GM21723 (cell line): ENCODE measurements at regions not wholly inside any gene's neighbourhood (a gene's known extent, or its start where the extent isn't known, plus 50 kb on each side); places are given as distances from the start of the nearest gene placed in this dataset.
"Not testable (repeated sequence)": the region's sequence is repeated elsewhere in the genome, so short reads cannot be mapped to it uniquely, and the experiment has no call there.

Source experiments
- ATAC-seq: cut with Tn5 transposase; IDR thresholded peaks from one replicate; pipeline ENCODE4 v1.9.1; 2021; ENCODE audit warnings: mild to moderate bottlenecking, moderate library complexity; ENCODE audit not compliant: unreplicated experiment

DNA sequence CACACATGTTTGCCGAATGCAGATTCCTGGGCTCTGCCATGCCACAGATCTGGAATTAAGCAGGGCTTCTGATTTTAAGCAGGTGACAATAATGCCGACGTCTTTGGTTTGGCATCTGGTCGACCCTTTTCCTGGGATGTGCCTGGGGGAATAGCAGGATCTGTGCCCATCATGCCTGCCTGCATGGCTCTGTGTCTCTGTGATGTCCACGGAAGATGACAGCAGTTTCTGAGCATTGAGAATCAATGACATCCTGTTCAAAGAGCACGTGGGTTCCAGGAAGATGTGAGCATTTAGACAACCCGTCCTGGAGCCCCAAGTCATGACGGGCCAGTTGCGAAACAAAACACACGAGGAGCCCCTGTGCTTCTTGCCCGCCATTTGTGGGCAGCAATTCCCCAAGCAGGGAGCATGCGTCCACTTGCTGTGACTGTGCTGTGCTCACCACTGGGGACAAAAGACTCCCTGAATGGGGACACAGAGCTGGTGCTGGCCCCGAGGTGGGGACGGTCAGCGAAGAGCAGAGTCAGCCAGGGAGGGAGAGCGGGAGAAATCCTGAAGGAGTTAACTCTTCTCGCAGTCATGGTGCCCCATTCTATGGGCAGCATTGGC is 110.1 kb downstream of the ERMARD start:
- no peak for ATAC-seq

- no peak for ATAC-seq
These were observed 108.7 kb downstream of the ERMARD start for GRCh38 chr6:169859978-169860703.

DNA sequence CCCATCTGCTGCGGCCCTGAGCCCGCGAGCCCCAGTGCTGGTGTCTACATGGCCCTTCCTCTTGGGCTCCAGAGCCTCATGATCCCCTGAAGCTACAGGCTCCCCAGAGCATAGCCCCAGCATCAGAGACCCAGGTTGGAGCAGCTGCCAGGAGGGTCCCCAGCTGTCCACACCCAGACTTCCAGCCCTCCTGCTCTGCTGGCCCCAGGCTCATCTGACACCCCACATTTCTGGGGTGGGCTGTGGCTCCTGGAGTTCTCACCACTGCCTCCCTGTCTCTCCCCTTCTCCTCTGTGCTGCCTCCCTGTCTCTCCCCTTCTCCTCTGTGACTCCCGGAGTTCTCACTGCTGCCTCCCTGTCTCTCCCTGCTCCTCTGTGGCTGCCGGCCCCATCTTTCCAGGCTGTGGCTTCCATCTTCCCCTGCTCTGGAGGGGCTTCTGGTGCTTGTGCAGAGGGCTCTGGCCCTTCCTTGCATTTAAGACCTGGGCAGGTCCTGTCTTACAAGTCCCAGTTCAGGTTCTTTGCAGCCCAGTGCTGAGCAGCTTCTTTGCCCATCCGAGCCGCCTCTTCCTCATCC is 108.1 kb downstream of the ERMARD start:
- ATAC-seq, result no peak

DNA sequence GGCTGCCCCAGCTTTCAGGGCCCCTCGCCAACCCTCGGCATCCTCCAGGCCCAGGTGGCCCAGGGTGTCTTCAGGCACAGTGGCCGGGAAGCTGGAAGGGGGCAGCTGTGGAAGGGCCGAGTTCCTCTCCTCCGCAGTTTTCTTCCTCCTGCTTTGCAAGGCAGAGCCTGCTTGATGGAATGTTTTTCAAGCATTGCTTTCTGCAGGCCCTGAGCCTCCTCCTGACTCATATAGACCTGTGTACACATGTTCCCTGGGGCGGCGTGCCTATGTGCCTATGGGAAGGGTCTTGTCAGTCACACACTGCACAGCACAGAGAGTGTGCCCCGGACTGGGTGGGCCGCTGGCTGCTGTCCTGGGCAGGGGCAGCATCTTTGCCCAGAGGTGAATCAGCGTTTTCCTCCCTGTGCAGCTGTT is 107.5 kb downstream of the ERMARD start:
- no peak for ATAC-seq

- ATAC-seq, result no peak
These were observed 107.0 kb downstream of the ERMARD start for GRCh38 chr6:169858293-169858934.

GRCh38 chr6:169857343-169858292 is 106.2 kb downstream of the ERMARD start:
- no peak for ATAC-seq

- not testable (repeated sequence) for ATAC-seq
These were observed 105.3 kb downstream of the ERMARD start for GRCh38 chr6:169856442-169857342.

GRCh38 chr6:169854813-169855212 is 103.4 kb downstream of the ERMARD start:
- no peak for ATAC-seq

- ATAC-seq, result no peak
These were observed 102.8 kb downstream of the ERMARD start for GRCh38 chr6:169854083-169854725.

- ATAC-seq, result no peak
These were observed 102.0 kb downstream of the ERMARD start for GRCh38 chr6:169853196-169854082.

- ATAC-seq, result no peak
These were observed 101.2 kb downstream of the ERMARD start for GRCh38 chr6:169852504-169853195.

DNA sequence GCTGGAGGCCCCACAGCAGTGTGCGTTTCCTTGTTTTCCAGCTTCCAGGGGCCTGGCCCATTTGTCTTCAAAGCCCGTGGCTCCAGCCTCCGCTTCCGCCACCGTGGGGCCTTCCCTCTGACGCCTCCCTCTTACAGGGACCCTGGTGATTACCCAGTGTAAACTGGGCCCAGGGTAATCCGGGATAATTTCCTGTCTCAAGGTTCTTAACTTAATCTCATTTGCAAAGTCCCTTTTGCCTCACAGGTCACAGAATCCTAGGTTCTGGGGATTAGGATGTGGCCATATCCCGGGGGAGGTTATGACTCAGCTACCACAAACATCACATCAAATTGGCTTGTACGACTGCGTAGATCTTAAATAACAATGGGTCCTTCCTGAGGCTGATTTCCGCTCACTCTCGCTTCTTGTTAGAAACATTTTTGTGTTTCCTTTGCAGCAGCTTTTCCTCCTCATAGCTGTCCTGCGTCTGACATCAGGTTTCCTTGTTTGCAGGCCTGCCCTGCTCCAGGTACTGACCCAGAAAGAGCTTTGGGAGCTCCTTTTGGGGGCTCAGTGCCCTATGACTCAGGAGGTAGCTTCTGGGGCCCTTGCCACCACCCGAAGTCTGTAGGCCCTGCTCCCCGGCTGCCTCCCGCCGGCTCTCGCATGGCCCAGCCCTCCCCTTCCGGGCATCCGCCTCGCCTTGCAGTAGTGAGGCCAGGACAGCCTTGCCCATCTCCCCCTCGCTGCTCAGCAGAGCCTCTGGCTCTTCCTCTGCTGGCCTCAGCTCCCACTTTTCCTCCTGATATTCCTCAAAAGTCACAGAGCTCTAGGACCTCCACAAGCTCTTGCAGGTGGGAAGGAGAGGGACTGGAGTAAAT is 100.5 kb downstream of the ERMARD start:
- ATAC-seq, result no peak

DNA sequence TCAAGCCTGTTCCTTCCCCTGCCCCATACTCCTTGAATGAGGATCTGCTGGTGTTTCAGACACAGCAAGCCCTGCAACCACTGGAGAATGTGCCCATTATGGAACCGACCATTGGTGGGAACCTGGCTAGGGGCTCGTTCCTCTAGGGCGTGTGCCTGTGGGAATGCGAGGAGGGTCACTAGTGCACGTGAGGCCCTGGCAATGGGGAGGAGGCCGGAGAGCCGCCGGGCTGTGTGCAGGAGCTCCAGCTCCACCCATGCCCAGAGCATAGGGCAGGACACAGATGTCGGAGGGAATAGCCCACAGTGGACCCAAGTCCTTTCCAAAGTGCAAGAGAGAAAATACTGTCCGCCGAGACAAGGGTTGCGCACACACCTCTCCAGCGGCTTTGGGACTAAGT is 99.3 kb downstream of the ERMARD start:
- ATAC-seq, result no peak

DNA sequence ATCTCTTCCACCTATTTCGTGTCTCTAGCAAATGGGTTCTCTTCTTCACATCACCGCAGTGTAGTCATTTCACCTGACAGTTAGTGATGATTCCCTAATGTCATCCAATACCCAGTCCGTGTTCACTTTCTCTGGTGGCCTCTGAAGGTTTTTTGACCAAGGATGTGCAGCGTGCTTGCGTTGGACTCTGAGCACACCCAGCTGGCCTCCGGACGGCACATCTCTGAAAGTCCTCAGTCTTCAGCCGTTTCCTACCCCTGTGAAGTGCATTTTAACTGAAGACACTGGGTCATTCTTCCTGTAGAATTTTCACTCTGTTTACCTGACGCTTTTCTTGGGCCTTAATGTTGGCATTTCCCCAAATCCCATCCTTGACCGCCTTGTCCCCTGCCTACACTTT is 98.7 kb downstream of the ERMARD start:
- no peak for ATAC-seq

DNA sequence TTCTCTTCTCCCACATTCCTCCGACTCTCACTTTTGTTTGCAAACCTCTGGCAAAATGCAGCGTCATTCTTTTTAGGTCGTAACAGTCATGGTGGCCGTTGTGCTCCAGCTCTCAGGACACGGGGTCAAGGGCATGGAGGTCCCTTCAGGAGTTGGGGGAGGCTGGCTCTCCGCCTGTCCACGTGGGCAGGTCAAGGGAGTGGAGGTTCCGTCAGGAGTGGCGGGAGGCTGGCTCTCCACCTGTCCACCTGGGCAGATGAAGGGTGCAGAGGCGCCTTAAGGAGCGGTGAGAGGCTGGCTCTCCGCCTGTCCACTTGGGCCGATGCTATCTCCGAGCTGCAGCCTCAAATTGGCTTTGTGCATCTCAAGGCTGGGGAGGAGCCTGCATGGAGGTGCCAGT is 98.0 kb downstream of the ERMARD start:
- no peak for ATAC-seq

- ATAC-seq, result no peak
These were observed 97.5 kb downstream of the ERMARD start for GRCh38 chr6:169848946-169849345.

GRCh38 chr6:169847901-169848311 is 96.5 kb downstream of the ERMARD start:
- no peak for ATAC-seq
